GM18498 (cell line): ENCODE measurements at regions not wholly inside any gene's neighbourhood (a gene's known extent, or its start where the extent isn't known, plus 50 kb on each side); places are given as distances from the start of the nearest gene placed in this dataset.
"Not testable (repeated sequence)": the region's sequence is repeated elsewhere in the genome, so short reads cannot be mapped to it uniquely, and the experiment has no call there.

Source experiments
- ATAC-seq: cut with Tn5 transposase; IDR thresholded peaks from one replicate; pipeline ENCODE4 v1.9.1; 2021; ENCODE audit warnings: mild to moderate bottlenecking, moderate library complexity; ENCODE audit not compliant: unreplicated experiment

GRCh38 chr1:234808943-234809853 is 199.2 kb upstream of the IRF2BP2 start:
- ATAC-seq, result peak; percentile 69

- not testable (repeated sequence) for ATAC-seq
Observed at GRCh38 chr1:234808459-234808858, 198.5 kb upstream of the IRF2BP2 start.

DNA sequence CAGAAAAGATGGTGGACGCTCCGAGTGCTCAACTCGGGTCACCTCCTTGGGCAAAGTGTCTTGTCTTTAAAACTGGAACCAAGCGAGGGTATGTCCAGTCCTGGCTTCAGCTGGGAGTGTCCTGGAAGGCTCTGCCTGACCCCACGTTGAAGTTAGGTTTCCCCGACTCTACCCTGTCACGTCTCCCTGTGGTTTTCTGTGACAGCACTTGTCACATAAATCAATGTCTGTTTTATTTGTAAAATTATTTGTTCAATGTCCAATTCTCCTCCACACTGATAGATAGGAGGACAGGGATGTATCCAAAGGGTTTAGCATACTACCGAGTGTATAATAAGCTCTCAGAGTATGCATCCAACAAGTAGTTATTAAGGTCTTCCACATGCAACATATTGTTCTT is 197.7 kb upstream of the IRF2BP2 start:
- not testable (repeated sequence) for ATAC-seq

GRCh38 chr1:234802586-234802985 is 192.6 kb upstream of the IRF2BP2 start:
- ATAC-seq, result not testable (repeated sequence)

GRCh38 chr1:234801636-234802035 is 191.7 kb upstream of the IRF2BP2 start:
- not testable (repeated sequence) for ATAC-seq

GRCh38 chr1:234801147-234801546 is 191.2 kb upstream of the IRF2BP2 start:
- ATAC-seq, result not testable (repeated sequence)

GRCh38 chr1:234800563-234800962 is 190.6 kb upstream of the IRF2BP2 start:
- ATAC-seq, result not testable (repeated sequence)

DNA sequence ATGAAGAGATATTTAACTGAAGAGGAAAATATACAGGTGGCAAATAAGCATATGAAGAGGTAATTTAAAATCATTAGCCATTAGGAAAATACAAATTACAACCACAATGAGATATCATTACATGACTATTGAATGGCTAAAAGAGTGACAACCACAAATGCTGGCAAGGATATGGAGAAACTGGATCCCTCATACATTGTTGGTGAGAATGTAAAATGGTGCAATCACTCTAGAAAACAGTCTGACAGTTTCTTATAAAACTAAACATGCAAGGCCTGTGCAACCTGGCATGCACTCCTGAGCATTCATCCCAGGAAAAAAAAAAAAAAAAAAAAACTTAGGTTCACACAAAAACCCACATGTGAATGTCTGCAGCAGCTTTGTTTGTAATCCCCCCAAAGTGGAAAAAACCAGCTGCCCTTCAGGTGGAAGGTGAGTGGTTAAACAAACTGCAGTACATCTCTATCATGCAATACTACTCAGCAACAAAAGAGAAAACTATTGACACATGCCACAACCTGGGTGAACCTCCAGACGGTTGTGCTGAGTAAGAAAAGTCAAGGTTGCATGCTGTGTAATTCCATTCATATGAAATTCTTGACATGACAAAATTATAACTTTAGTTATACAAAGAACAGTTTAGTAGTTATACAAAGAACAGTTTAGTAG is 189.2 kb upstream of the IRF2BP2 start:
- not testable (repeated sequence) for ATAC-seq

- ATAC-seq, result not testable (repeated sequence)
Observed at GRCh38 chr1:234797216-234797615, 187.2 kb upstream of the IRF2BP2 start.

DNA sequence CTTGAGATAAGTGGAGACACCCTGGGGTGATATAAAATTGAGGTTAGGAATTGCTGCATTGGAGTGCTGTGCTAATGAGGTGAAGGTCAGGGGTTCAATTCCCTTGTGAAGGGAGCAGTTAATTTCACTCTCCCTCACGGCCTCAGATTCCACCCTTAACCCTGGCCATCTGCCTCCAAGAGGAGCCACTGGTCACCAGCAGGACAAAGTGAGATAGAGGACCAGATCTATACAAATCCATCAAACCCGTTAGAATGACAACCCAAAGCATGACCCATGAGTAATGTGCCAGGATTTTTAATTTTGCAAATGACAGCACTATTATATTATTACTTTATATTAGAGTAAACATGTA is 186.4 kb upstream of the IRF2BP2 start:
- not testable (repeated sequence) for ATAC-seq

DNA sequence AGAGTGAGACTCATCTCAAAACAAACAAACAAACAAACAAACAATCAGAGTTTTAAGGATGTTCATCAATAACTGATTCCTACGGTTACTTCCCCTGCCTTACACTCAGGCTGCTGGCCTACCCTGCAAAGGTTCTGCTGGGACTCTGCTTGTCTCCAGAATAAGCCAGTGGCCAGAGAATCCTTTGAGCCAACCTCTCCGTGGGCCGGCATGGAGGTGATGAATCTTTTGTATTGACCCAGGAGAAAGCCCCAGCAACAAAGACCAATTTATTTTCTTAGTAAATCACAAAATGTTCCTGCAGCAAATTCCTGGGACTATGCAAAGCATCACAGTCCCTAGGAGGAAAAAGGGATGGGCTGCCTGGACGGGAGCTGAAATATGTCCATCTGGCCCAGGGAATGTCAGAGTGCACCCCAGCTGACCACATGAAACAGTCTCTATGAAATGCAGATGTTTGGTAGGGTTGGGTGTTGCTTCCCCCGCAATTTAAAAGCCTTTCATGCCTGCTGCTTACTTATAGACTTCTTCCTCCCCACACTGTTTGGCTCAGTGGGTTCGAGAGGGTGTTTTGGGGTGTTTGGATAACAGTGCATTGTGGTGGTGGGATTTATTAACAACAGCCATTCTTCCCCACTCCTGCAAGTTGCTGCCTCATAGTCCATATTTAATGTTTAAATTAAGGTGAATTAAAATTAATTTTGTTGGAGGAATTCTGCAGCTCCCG is 185.9 kb upstream of the IRF2BP2 start:
- ATAC-seq, result not testable (repeated sequence)

GRCh38 chr1:234795007-234795406 is 185.0 kb upstream of the IRF2BP2 start:
- not testable (repeated sequence) for ATAC-seq

- not testable (repeated sequence) for ATAC-seq
Observed at GRCh38 chr1:234794452-234794851, 184.5 kb upstream of the IRF2BP2 start.

GRCh38 chr1:234793924-234794323 is 183.9 kb upstream of the IRF2BP2 start:
- not testable (repeated sequence) for ATAC-seq

DNA sequence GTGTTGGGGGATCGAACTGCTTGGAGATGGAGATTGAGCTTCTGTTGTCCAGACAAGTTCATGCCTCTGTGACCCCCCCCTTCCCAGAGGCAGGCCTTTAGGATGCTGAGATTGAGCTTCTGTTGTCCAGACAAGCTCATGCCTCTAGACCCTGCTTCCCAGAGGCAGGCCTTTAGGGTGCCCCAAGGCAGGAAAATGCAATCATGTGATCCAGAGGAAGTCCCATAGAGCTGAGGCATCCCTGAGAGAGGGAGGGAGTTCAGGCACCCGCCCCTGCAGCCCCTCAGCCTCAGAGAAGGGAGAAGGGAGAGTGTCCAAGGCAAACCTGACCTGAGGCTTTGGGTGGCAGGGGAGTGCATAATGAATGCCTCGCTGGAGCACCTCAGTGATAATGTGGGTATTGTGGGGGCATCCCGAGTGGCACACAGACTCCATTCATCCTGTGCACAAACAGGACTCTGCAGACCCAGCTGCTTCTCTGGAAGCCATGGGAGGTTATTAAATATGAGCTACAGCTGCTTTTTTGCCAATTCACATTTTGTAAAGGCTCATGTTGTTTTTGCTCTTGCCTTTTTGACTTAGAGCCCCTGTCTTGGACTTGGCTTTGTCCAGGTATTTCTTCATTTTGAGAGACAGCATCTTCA is 182.4 kb upstream of the IRF2BP2 start:
- ATAC-seq, result not testable (repeated sequence)

DNA sequence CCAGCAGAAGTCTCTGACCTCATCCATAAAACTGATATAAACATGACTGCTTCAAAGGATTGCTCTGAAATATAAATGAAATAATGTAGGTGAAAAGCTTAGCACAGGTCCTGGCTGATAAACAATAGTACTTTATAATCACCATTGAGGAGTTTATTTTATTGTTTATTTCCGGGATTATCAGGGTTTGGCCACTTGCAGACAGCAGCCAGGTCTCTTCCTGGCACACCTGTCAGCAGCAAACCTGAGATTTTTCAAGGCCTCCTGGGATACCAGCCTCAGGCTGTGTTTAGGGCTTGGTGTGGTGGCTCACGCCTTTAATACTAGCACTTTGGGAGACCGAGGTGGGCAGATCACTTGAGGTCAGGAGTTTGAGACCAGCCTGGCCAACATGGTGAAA is 181.6 kb upstream of the IRF2BP2 start:
- ATAC-seq, result not testable (repeated sequence)

GRCh38 chr1:234790333-234790732 is 180.4 kb upstream of the IRF2BP2 start:
- not testable (repeated sequence) for ATAC-seq

- not testable (repeated sequence) for ATAC-seq
Observed at GRCh38 chr1:234787011-234787584, 177.1 kb upstream of the IRF2BP2 start.

DNA sequence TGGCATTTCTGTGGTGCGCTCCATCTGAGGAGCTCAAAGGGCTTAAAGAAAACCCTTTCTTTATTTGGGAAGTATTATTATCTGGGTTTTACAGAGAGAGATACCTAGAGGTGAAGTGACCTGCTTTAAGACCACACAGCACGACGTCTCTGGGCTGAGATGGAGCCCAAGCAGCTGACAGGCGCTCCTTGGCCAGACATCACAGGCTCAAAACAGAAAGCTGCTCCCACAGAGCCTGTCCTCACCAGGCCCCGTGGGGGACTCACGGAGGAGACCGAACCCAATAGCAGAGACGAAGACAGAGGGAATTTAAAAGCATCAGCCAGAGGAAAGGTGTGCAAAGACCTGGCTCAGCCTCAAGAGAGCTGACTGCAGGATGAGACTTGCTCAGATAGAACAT is 175.9 kb upstream of the IRF2BP2 start:
- ATAC-seq, result not testable (repeated sequence)

- not testable (repeated sequence) for ATAC-seq
Observed at GRCh38 chr1:234785471-234785919, 175.5 kb upstream of the IRF2BP2 start.
